ENCODE measurements at regions not wholly inside any gene's neighbourhood (a gene's known extent, or its start where the extent isn't known, plus 50 kb on each side); places are given as distances from the start of the nearest gene placed in this dataset.

DNA sequence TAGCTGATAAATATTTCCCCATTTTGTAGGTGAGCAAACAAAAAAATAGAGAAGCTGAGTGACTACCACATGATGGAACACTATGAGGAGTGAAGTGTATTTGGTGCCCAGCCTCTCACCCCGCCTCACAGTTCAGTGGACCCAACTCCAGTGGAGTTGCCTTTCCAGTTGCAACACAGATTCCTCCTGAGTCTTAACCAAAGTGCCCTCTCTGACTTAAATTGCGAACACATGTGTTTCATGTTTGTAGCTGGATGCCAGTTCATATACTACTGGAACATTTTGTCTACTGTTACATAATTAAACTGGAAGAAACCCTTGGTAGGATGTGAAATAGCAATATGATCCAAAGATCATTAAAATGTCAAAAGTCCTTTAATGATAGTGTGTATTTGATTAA is 448.9 kb downstream of the COL12A1 start:
- H3K4me3 Mint-ChIP-seq (ENCODE audit: low read depth) = no peak overlapping the region
- no peaks in the 10 kb centered on the region for H3K27me3 Mint-ChIP-seq
- TF ChIP-seq, protein P1, sequence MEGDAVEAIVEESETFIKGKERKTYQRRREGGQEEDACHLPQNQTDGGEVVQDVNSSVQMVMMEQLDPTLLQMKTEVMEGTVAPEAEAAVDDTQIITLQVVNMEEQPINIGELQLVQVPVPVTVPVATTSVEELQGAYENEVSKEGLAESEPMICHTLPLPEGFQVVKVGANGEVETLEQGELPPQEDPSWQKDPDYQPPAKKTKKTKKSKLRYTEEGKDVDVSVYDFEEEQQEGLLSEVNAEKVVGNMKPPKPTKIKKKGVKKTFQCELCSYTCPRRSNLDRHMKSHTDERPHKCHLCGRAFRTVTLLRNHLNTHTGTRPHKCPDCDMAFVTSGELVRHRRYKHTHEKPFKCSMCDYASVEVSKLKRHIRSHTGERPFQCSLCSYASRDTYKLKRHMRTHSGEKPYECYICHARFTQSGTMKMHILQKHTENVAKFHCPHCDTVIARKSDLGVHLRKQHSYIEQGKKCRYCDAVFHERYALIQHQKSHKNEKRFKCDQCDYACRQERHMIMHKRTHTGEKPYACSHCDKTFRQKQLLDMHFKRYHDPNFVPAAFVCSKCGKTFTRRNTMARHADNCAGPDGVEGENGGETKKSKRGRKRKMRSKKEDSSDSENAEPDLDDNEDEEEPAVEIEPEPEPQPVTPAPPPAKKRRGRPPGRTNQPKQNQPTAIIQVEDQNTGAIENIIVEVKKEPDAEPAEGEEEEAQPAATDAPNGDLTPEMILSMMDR (IDR thresholded peaks at IDR 0.05; ENCODE audit: unreplicated experiment) = no peak
- no peak overlapping the region for H3K27ac Mint-ChIP-seq
- DNase-seq (ENCODE audit: low spot score, unreplicated experiment) = no peak
- H3K4me1 Mint-ChIP-seq (ENCODE audit: low read depth) = no peaks in the 10 kb centered on the region
- no peaks in the 10 kb centered on the region for H3K9me3 Mint-ChIP-seq (ENCODE audit: low read depth)
- H3K36me3 Mint-ChIP-seq (ENCODE audit: insufficient read depth) = no peaks in the 10 kb centered on the region

DNA sequence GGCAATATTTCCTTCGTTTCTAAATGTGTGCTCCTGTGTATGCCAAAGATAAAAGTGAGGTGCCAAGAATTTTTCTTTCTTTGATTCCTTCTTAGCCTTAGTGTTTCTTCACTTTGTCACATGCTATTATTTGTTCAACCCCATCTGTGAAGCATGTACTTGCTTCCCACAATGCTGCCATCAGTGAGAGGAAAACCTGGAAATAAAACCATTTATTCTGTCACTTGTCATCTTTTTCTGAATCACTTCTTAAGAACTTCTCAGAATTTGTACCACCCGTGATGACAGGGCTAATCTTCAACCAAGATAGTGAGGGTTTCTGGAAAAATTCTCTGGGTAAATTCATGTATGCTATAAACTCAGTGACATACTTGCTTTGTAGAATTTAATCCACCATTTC is 450.1 kb downstream of the COL12A1 start:
- Mint-ChIP-seq H3K36me3 (ENCODE audit: insufficient read depth) (no peaks in the 10 kb centered on the region), H3K27ac (no peak overlapping the region), H3K27me3 (no peaks in the 10 kb centered on the region), H3K4me3 (ENCODE audit: low read depth) (no peak overlapping the region), H3K9me3 (ENCODE audit: low read depth) (no peaks in the 10 kb centered on the region), H3K4me1 (ENCODE audit: low read depth) (no peaks in the 10 kb centered on the region)
- DNase-seq (ENCODE audit: low spot score, unreplicated experiment) = no peak
- TF ChIP-seq, protein P1 (IDR thresholded peaks at IDR 0.05; ENCODE audit: unreplicated experiment) = no peak

DNA sequence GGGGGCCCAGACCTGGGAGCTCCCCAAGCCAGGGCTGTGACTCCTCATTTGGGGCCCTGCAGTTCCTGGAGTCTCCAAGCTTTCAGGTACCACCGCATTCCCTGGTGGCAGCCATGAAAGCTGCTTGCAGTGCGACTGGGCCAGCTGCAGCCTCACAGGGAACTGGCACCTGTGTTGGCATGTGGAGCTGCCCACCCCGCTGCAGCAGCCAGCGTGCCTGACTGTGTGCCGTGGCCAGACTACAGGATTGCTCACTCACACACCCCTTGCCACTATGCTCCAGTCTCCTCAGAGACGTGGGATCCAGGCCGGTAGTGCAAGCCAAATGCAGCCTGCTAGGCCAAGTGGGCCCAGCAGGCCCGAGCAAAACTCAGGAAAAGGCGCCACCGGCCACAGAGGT is 450.7 kb downstream of the COL12A1 start:
- Mint-ChIP-seq H3K27ac (no peak overlapping the region), H3K4me1 (ENCODE audit: low read depth) (no peaks in the 10 kb centered on the region), H3K36me3 (ENCODE audit: insufficient read depth) (no peaks in the 10 kb centered on the region), H3K27me3 (no peaks in the 10 kb centered on the region), H3K9me3 (ENCODE audit: low read depth) (no peaks in the 10 kb centered on the region), H3K4me3 (ENCODE audit: low read depth) (no peak overlapping the region)
- DNase-seq (ENCODE audit: low spot score, unreplicated experiment) = no peak
- TF ChIP-seq, protein P1 (IDR thresholded peaks at IDR 0.05; ENCODE audit: unreplicated experiment) = no peak

DNA sequence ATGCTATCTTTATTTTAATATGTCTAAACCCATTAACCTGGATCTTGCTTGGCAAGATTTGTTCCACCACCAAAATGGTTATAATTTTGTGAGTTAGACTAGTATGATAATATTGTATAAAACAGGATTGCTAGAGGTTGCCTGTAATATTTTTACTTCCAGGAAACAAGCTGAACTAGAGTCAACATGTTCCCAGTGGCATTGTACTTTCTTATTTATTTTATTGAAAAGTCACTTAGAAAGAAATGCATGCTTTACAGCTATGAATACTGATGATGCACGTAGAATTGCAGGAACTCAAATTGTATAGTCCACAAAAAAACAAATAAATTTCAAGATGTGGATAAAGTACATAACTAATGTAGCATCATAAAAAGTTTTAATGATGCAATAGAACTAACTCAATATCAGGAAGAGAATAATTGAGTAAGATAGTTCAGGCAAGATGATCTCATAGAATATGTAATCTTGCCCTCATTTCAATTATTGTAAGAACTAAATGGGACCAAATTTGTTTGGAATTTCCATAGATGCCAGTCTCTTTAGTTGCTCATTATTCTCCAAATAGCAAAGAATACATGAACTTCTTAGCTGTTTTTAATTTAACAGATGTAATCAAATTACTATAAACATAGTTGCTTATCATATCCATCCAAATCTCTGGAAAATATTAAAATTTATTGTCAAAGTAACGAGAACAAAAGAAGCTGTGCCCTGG is 451.8 kb downstream of the COL12A1 start:
- no peaks in the 10 kb centered on the region for H3K9me3 Mint-ChIP-seq (ENCODE audit: low read depth)
- TF ChIP-seq, protein P1 (IDR thresholded peaks at IDR 0.05; ENCODE audit: unreplicated experiment) = no peak
- no peak overlapping the region for H3K4me3 Mint-ChIP-seq (ENCODE audit: low read depth)
- no peaks in the 10 kb centered on the region for H3K4me1 Mint-ChIP-seq (ENCODE audit: low read depth)
- H3K27me3 Mint-ChIP-seq = no peaks in the 10 kb centered on the region
- no peak overlapping the region for H3K27ac Mint-ChIP-seq
- no peaks in the 10 kb centered on the region for H3K36me3 Mint-ChIP-seq (ENCODE audit: insufficient read depth)
- DNase-seq (ENCODE audit: low spot score, unreplicated experiment) = no peak

DNA sequence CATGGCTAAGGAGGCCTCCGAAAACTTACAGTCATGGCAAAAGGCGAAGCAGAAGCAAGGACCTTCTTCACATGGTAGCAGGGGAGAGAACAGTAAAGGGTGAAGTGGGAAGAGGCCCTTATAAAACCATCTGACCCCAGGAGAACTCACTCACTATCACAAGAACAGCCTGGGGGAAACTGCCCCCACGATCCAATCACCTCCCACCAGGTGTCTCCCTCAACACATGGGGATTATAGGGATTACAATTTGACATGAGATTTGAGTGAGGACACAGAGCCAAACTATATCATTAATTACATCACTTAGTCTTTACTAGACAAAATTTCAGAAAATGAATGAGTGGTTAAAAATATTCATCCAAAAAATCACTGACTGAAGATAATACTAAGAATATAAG is 453.6 kb downstream of the COL12A1 start:
- Mint-ChIP-seq H3K4me1 (ENCODE audit: low read depth) (no peaks in the 10 kb centered on the region), H3K27me3 (no peaks in the 10 kb centered on the region), H3K9me3 (ENCODE audit: low read depth) (no peaks in the 10 kb centered on the region), H3K27ac (no peak overlapping the region), H3K36me3 (ENCODE audit: insufficient read depth) (no peaks in the 10 kb centered on the region), H3K4me3 (ENCODE audit: low read depth) (no peak overlapping the region)
- TF ChIP-seq, protein P1 (IDR thresholded peaks at IDR 0.05; ENCODE audit: unreplicated experiment) = no peak
- DNase-seq (ENCODE audit: low spot score, unreplicated experiment) = no peak
